ENCODE measurements at regions not wholly inside any gene's neighbourhood (a gene's known extent, or its start where the extent isn't known, plus 50 kb on each side); places are given as distances from the start of the nearest gene placed in this dataset.

DNA sequence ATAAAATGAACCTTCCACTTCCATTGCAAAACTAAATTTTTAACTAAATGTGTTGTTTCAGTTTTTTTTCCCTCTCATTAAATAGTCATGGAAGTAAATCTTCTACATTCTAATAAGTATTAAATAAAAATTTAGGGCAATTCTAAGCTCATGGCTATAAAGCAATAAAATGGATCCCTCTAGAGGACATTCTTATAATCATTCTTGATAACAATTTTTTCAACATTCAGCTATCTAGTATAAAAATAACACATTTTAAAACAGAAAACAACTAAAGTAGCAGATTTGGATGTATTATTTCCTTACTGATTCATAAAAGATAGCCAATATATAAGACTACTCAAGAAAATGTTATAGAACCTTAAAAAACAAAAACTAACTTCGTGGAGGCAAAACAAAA, 393.1 kb downstream of the PLOD2 start:
- Mint-ChIP-seq H3K9me3 (peaks cover 2% of the 10 kb centered on the region), H3K4me3 (no peak overlapping the region), H3K27me3 (no peaks in the 10 kb centered on the region), H3K27ac (no peak overlapping the region), H3K36me3 (ENCODE audit: low read depth) (no peaks in the 10 kb centered on the region), H3K4me1 (no peaks in the 10 kb centered on the region)
- intact Hi-C loops (cut with micrococcal nuclease): no loop called here
- DNase-seq: no peak
- ATAC-seq (ENCODE audit: low read depth): no peak
- ChIA-PET CTCF (no interaction called here), POLR2A (no interaction called here)
- TF ChIP-seq, protein P1, sequence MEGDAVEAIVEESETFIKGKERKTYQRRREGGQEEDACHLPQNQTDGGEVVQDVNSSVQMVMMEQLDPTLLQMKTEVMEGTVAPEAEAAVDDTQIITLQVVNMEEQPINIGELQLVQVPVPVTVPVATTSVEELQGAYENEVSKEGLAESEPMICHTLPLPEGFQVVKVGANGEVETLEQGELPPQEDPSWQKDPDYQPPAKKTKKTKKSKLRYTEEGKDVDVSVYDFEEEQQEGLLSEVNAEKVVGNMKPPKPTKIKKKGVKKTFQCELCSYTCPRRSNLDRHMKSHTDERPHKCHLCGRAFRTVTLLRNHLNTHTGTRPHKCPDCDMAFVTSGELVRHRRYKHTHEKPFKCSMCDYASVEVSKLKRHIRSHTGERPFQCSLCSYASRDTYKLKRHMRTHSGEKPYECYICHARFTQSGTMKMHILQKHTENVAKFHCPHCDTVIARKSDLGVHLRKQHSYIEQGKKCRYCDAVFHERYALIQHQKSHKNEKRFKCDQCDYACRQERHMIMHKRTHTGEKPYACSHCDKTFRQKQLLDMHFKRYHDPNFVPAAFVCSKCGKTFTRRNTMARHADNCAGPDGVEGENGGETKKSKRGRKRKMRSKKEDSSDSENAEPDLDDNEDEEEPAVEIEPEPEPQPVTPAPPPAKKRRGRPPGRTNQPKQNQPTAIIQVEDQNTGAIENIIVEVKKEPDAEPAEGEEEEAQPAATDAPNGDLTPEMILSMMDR (IDR thresholded peaks at IDR 0.05): no peak

DNA sequence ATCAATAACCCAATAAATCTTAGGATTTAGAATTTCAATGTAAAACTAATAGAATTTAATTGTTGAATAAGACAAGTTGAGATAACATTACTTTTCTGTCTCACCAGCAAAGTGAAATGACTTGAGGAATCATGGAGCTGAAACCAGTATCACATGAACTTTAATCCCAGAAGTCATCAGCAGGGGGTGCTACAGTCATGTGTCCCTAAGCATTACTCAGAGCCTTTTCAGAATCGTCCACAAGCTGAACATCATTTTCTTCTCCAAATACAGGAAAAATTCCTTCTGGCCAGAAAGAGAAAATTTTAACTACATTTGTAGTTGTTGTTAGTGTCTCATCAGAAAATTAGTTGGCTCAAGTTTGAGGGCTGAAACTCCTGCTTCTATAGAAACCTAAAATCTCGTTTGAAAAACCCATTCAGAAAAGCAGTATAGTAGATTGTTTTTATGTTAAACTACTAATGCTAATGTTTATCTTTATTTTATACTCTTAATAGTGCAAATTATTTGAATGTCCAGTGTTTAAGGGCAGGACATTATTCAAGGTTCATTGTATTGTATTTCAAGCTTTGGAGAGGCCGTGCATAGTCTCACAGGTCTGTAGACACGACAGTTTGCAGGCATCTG, 384.1 kb downstream of the PLOD2 start:
- TF ChIP-seq, protein P1 (IDR thresholded peaks at IDR 0.05): no peak
- Mint-ChIP-seq H3K9me3 (peaks cover 1% of the 10 kb centered on the region), H3K27ac (no peak overlapping the region), H3K36me3 (ENCODE audit: low read depth) (no peaks in the 10 kb centered on the region), H3K27me3 (no peaks in the 10 kb centered on the region), H3K4me1 (no peaks in the 10 kb centered on the region), H3K4me3 (no peak overlapping the region)
- intact Hi-C loops (cut with micrococcal nuclease): no loop called here
- POLR2A ChIA-PET: no interaction called here
- DNase-seq: no peak
- ATAC-seq (ENCODE audit: low read depth): no peak
- CTCF ChIA-PET: no interaction called here

DNA sequence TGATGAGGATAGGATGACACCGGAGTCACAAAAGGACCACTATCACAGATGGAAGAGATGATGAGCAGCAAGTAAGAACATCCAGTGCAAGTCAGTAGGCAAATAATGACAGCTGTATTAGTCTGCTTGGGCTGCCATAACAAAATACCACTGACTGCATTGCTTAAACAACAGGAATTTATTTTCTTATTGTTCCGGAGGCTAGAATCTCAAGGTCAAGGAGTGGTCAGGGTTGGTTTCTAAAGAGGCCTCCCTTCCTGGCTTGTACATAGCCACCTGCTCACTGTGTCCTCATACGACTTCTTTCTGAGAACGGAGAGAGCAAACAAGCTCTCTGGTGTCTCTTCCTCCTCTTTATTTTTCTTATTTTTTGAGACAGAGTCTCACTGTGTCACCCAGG, 380.7 kb downstream of the PLOD2 start:
- intact Hi-C loops (cut with micrococcal nuclease): no loop called here
- Mint-ChIP-seq H3K4me3 (no peak overlapping the region), H3K4me1 (no peaks in the 10 kb centered on the region), H3K36me3 (ENCODE audit: low read depth) (no peaks in the 10 kb centered on the region), H3K27me3 (no peaks in the 10 kb centered on the region), H3K27ac (no peak overlapping the region), H3K9me3 (no peaks in the 10 kb centered on the region)
- ChIA-PET POLR2A (no interaction called here), CTCF (no interaction called here)
- ATAC-seq (ENCODE audit: low read depth) (no peak), DNase-seq (no peak)
- TF ChIP-seq, protein P1 (IDR thresholded peaks at IDR 0.05): no peak

DNA sequence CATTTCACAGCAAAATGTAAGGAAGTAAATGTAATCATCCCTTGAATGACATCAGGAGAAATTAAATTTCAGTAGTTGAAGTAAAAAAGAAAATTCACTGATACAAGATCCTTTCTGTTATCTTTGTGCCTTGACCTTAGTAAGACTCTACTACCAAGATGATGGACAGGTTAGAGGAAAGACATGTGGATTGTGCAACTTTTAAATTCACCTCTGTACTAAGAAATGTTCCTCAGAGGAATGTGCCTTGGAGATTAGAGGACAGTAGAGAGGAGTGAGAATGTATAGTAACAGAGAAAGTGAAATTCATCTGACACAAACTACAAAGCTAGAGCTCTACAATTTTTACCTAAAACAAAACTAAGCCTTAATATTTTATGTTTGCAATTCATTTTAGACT, 375.3 kb downstream of the PLOD2 start:
- CTCF ChIA-PET: no interaction called here
- no peaks in the 10 kb centered on the region for H3K36me3 Mint-ChIP-seq (ENCODE audit: low read depth)
- H3K9me3 Mint-ChIP-seq: no peaks in the 10 kb centered on the region
- H3K27ac Mint-ChIP-seq: no peak overlapping the region
- no peak for ATAC-seq (ENCODE audit: low read depth)
- intact Hi-C loops (cut with micrococcal nuclease): no loop called here
- H3K27me3 Mint-ChIP-seq: no peaks in the 10 kb centered on the region
- no peaks in the 10 kb centered on the region for H3K4me1 Mint-ChIP-seq
- TF ChIP-seq, protein P1 (IDR thresholded peaks at IDR 0.05): no peak
- POLR2A ChIA-PET: no interaction called here
- H3K4me3 Mint-ChIP-seq: no peak overlapping the region
- DNase-seq: no peak

DNA sequence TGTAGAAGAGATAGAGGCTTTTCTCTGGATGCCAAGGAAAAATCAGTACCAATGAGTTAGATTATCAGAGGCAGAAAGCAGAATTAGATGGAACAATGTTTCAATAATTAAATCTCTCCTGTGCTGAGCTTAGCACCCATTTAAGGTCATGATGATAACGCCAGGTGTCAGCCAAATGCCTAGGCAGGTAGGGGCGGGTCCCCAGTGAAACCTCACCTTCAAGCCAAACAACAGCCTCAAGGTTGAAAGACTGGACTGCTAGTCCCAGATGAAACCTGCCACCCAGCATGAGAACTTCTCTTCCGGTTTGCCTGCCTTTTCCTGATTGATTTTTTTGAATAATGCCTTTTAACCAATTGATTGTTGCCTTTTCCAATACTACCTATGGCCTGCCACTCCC, 363.0 kb downstream of the PLOD2 start:
- no peak overlapping the region for H3K27ac Mint-ChIP-seq
- no peaks in the 10 kb centered on the region for H3K27me3 Mint-ChIP-seq
- H3K9me3 Mint-ChIP-seq: peaks cover 4% of the 10 kb centered on the region
- DNase-seq (no peak), ATAC-seq (ENCODE audit: low read depth) (no peak)
- ChIA-PET CTCF (no interaction called here), POLR2A (no interaction called here)
- intact Hi-C loops (cut with micrococcal nuclease): no loop called here
- no peaks in the 10 kb centered on the region for H3K4me1 Mint-ChIP-seq
- TF ChIP-seq, protein P1 (IDR thresholded peaks at IDR 0.05): no peak
- no peaks in the 10 kb centered on the region for H3K36me3 Mint-ChIP-seq (ENCODE audit: low read depth)
- H3K4me3 Mint-ChIP-seq: no peak overlapping the region

Measured in activated B cell treated with CpG ODN at 0.5 μM for 24 hours (primary cell).